Neural cell (in vitro differentiated cells): ENCODE measurements at regions not wholly inside any gene's neighbourhood (a gene's known extent, or its start where the extent isn't known, plus 50 kb on each side); places are given as distances from the start of the nearest gene placed in this dataset.

ENCODE experiments used
- H2AFZ ChIP-seq: fragments of 200-600, 300-800 bp; sonication (generic), shearing (Covaris generic); 2 replicates; pipeline ENCODE4 v1.6.0; 2014; ENCODE audit warnings: low read depth, mild to moderate bottlenecking, antibody characterized with exemption, low read length, moderate library complexity
- H3F3A ChIP-seq: fragments of 200-600 bp; shearing (Covaris generic); 2 replicates; pipeline ENCODE4 v1.6.1; 2016; ENCODE audit warnings: mild to moderate bottlenecking, moderate library complexity, mixed read lengths, antibody characterized with exemption, low read length; ENCODE audit not compliant: insufficient read depth, poor library complexity, severe bottlenecking
- H3K27ac ChIP-seq: fragments of 200-600, 300-800 bp; sonication (generic), shearing (Covaris generic); 2 replicates; pipeline ENCODE4 v1.5.1; 2014; ENCODE audit warnings: mild to moderate bottlenecking, low read length, moderate library complexity
- H3K27me3 ChIP-seq: fragments of 300-800, 200-600 bp; sonication (generic), shearing (Covaris generic); 2 replicates; pipeline ENCODE4 v1.6.0; 2014; ENCODE audit warnings: mild to moderate bottlenecking, low read depth, low read length, moderate library complexity; ENCODE audit not compliant: insufficient read depth
- H3K36me3 ChIP-seq: fragments of 300-800, 200-600 bp; sonication (generic), shearing (Covaris generic); 2 replicates; pipeline ENCODE4 v1.5.1; 2014; ENCODE audit warnings: mild to moderate bottlenecking, antibody characterized with exemption, low read length, moderate library complexity; ENCODE audit not compliant: insufficient read depth
- H3K4me2 ChIP-seq: fragments of 300-800, 200-600 bp; sonication (generic), shearing (Covaris generic); 2 replicates; pipeline ENCODE4 v1.6.0; 2014; ENCODE audit warnings: mild to moderate bottlenecking, low read length
- H3K4me3 ChIP-seq: fragments of 300-800, 200-600 bp; sonication (generic), shearing (Covaris generic); 2 replicates; pipeline ENCODE4 v1.5.1; 2014; ENCODE audit warnings: mild to moderate bottlenecking, low read length, moderate library complexity
- H3K79me2 ChIP-seq: fragments of 200-600 bp; shearing (Covaris generic); replicated peaks from 2 replicates; pipeline ENCODE4 v1.6.0; 2014; ENCODE audit warnings: mild to moderate bottlenecking, low read length, moderate library complexity; ENCODE audit not compliant: insufficient read depth
- H3K9ac ChIP-seq: fragments of 300-800, 200-600 bp; sonication (generic), shearing (Covaris generic); 2 replicates; pipeline ENCODE4 v1.6.1; 2016; ENCODE audit warnings: mild to moderate bottlenecking, low read length, mixed read lengths
- H3K9me2 ChIP-seq: fragments of 200-600 bp; shearing (Covaris generic); 2 replicates; pipeline ENCODE4 v1.6.1; 2016; ENCODE audit warnings: mild to moderate bottlenecking, low read length, mixed read lengths; ENCODE audit not compliant: insufficient read depth
- H3K9me3 ChIP-seq: fragments of 200-600, 300-800 bp; sonication (generic), shearing (Covaris generic); 2 replicates; pipeline ENCODE4 v1.6.1; 2016; ENCODE audit warnings: mild to moderate bottlenecking, mixed run types, low read length, moderate library complexity, mixed read lengths
- H4K20me1 ChIP-seq: fragments of 200-600 bp; shearing (Covaris generic); 2 replicates; pipeline ENCODE4 v1.6.1; 2016; ENCODE audit warnings: mild to moderate bottlenecking, mixed run types; ENCODE audit not compliant: insufficient read depth
- EP300 ChIP-seq: fragments of 450-650 bp; conservative IDR thresholded peaks from 2 replicates; pipeline ENCODE4 v1.6.1; 2014; ENCODE audit warnings: antibody characterized with exemption, mild to moderate bottlenecking, moderate library complexity; ENCODE audit not compliant: poor library complexity, severe bottlenecking
- EZH2 ChIP-seq: fragments of 200-600, 300-800 bp; shearing (Covaris generic), sonication (generic); IDR thresholded peaks from 2 replicates; pipeline ENCODE4 v1.6.1; 2014; ENCODE audit warnings: antibody characterized with exemption, low read length, borderline replicate concordance, mild to moderate bottlenecking; ENCODE audit not compliant: insufficient read depth, poor library complexity, severe bottlenecking
- MXI1 ChIP-seq: fragments of 450-650 bp; conservative IDR thresholded peaks from 2 replicates; pipeline ENCODE4 v1.6.1; 2014; ENCODE audit warnings: antibody characterized with exemption, mild to moderate bottlenecking; ENCODE audit not compliant: poor library complexity, severe bottlenecking
- POLR2AphosphoS5 ChIP-seq: IDR thresholded peaks from 2 replicates; pipeline ENCODE4 v1.6.1; 2012
- RAD21 ChIP-seq: fragments of 450-650 bp; conservative IDR thresholded peaks from 2 replicates; pipeline ENCODE4 v1.6.1; 2014; ENCODE audit warnings: antibody characterized with exemption, mild to moderate bottlenecking, moderate library complexity
- SMC3 ChIP-seq: fragments of 450-650 bp; conservative IDR thresholded peaks from 2 replicates; pipeline ENCODE4 v1.6.1; 2014; ENCODE audit warnings: antibody characterized with exemption, mild to moderate bottlenecking, moderate library complexity; ENCODE audit not compliant: poor library complexity
- TAF1 ChIP-seq: IDR thresholded peaks from 2 replicates; pipeline ENCODE4 v1.6.1; 2012; ENCODE audit warnings: low read depth
- TF ChIP-seq, protein P1 (sequence below): fragments of 450-650 bp; IDR thresholded peaks from 2 replicates; pipeline ENCODE4 v1.5.1; 2014; ENCODE audit warnings: antibody characterized with exemption, mild to moderate bottlenecking, moderate library complexity; ENCODE audit not compliant: poor library complexity, severe bottlenecking
- TF ChIP-seq, protein P2 (sequence below): IDR thresholded peaks from 2 replicates; pipeline ENCODE4 v1.6.1; 2012; ENCODE audit warnings: borderline replicate concordance

DNA sequence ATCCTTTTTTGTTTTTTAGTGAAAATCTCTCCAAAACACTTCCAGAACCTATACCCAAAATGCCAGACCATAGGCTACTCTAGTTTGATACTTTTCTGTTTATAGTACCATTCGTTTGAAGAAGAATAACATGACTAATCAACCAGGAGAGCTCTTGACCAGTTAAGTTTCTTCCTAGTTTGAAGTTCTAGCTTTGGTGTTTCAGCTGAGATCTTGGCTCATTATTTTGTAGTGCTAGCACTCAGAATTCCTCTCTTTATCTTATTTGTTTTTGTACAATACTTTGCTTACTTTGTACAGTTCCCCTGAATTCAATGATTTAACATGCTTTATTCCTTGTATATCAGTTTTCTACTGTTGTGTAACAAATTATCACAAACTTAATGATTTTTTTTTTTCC is 911.6 kb downstream of the EFNA5 start:
- no peaks in the 10 kb centered on the region for H3K27me3 ChIP-seq
- H3K9ac ChIP-seq, result no peak overlapping the region
- TF ChIP-seq, protein P1, sequence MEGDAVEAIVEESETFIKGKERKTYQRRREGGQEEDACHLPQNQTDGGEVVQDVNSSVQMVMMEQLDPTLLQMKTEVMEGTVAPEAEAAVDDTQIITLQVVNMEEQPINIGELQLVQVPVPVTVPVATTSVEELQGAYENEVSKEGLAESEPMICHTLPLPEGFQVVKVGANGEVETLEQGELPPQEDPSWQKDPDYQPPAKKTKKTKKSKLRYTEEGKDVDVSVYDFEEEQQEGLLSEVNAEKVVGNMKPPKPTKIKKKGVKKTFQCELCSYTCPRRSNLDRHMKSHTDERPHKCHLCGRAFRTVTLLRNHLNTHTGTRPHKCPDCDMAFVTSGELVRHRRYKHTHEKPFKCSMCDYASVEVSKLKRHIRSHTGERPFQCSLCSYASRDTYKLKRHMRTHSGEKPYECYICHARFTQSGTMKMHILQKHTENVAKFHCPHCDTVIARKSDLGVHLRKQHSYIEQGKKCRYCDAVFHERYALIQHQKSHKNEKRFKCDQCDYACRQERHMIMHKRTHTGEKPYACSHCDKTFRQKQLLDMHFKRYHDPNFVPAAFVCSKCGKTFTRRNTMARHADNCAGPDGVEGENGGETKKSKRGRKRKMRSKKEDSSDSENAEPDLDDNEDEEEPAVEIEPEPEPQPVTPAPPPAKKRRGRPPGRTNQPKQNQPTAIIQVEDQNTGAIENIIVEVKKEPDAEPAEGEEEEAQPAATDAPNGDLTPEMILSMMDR, result no peak
- TF ChIP-seq TAF1 (no peak), MXI1 (no peak), SMC3 (no peak), POLR2AphosphoS5 (no peak), EP300 (no peak), RAD21 (no peak), EZH2 (no peak)
- TF ChIP-seq, protein P2, sequence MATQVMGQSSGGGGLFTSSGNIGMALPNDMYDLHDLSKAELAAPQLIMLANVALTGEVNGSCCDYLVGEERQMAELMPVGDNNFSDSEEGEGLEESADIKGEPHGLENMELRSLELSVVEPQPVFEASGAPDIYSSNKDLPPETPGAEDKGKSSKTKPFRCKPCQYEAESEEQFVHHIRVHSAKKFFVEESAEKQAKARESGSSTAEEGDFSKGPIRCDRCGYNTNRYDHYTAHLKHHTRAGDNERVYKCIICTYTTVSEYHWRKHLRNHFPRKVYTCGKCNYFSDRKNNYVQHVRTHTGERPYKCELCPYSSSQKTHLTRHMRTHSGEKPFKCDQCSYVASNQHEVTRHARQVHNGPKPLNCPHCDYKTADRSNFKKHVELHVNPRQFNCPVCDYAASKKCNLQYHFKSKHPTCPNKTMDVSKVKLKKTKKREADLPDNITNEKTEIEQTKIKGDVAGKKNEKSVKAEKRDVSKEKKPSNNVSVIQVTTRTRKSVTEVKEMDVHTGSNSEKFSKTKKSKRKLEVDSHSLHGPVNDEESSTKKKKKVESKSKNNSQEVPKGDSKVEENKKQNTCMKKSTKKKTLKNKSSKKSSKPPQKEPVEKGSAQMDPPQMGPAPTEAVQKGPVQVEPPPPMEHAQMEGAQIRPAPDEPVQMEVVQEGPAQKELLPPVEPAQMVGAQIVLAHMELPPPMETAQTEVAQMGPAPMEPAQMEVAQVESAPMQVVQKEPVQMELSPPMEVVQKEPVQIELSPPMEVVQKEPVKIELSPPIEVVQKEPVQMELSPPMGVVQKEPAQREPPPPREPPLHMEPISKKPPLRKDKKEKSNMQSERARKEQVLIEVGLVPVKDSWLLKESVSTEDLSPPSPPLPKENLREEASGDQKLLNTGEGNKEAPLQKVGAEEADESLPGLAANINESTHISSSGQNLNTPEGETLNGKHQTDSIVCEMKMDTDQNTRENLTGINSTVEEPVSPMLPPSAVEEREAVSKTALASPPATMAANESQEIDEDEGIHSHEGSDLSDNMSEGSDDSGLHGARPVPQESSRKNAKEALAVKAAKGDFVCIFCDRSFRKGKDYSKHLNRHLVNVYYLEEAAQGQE, result no peak
- H3K4me3 ChIP-seq, result no peak overlapping the region
- no peaks in the 10 kb centered on the region for H3K9me3 ChIP-seq
- no peak overlapping the region for H2AFZ ChIP-seq
- no peaks in the 10 kb centered on the region for H3F3A ChIP-seq
- no peaks in the 10 kb centered on the region for H3K9me2 ChIP-seq
- H3K79me2 ChIP-seq, result no peaks in the 10 kb centered on the region
- H4K20me1 ChIP-seq, result no peaks in the 10 kb centered on the region
- H3K27ac ChIP-seq, result no peak overlapping the region
- H3K36me3 ChIP-seq, result no peaks in the 10 kb centered on the region
- H3K4me2 ChIP-seq, result no peak overlapping the region

DNA sequence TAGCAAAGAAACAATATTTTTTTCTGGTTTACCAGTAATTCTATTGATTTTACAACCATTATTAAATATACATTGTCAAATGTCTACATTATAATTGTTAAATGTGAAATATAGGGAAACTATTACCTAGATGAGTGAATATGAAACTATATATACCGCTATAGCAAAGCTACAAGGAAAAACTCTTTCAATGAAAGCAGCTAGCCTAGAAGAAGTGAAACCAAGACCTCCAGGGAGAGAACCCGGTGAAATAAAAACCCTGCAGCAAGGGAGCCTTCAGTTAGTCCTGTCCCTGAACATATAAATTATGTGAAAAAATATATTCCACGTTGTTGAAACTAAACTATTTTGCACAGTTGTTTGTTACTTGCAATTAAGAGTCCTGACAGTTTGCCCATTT is 913.1 kb downstream of the EFNA5 start:
- Histone ChIP-seq H3K79me2 (no peaks in the 10 kb centered on the region), H3K4me3 (no peak overlapping the region), H3K36me3 (no peaks in the 10 kb centered on the region), H3K9ac (no peak overlapping the region), H3K9me2 (no peaks in the 10 kb centered on the region), H4K20me1 (no peaks in the 10 kb centered on the region), H3K9me3 (no peaks in the 10 kb centered on the region), H2AFZ (no peak overlapping the region), H3F3A (no peaks in the 10 kb centered on the region), H3K27ac (no peak overlapping the region), H3K4me2 (no peak overlapping the region), H3K27me3 (no peaks in the 10 kb centered on the region)
- no peak for TF ChIP-seq TAF1

DNA sequence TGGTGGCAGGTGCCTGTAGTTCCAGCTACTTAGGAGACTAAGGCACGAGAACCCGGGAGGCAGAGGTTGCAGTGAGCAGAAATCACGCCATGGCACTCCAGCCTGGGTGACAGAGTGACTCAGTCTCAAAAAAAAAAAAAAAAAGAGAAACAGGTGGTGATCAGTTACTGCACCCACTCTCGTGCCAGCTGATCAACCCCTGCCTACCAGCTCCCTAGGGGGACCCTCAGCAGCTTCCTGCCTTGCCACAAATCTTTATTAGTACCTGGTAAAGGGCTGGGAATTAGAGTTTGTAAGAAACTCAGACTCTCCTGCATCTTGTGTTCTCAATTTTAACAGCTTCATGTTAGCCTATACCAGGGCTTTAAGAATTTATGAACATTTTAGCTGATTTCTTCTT is 914.9 kb downstream of the EFNA5 start:
- no peaks in the 10 kb centered on the region for H3F3A ChIP-seq
- no peak overlapping the region for H3K27ac ChIP-seq
- H3K4me3 ChIP-seq, result no peak overlapping the region
- TF ChIP-seq EZH2 (no peak), SMC3 (no peak), TAF1 (no peak)
- TF ChIP-seq, protein P1, result no peak
- H3K79me2 ChIP-seq, result no peaks in the 10 kb centered on the region
- no peaks in the 10 kb centered on the region for H3K9me2 ChIP-seq
- H3K36me3 ChIP-seq, result no peaks in the 10 kb centered on the region
- no peak overlapping the region for H3K9ac ChIP-seq
- H4K20me1 ChIP-seq, result no peaks in the 10 kb centered on the region
- no peak overlapping the region for H3K4me2 ChIP-seq
- H3K27me3 ChIP-seq, result no peaks in the 10 kb centered on the region
- H2AFZ ChIP-seq, result no peak overlapping the region
- H3K9me3 ChIP-seq, result no peaks in the 10 kb centered on the region
